ENCODE measurements at regions not wholly inside any gene's neighbourhood (a gene's known extent, or its start where the extent isn't known, plus 50 kb on each side); places are given as distances from the start of the nearest gene placed in this dataset.

DNA sequence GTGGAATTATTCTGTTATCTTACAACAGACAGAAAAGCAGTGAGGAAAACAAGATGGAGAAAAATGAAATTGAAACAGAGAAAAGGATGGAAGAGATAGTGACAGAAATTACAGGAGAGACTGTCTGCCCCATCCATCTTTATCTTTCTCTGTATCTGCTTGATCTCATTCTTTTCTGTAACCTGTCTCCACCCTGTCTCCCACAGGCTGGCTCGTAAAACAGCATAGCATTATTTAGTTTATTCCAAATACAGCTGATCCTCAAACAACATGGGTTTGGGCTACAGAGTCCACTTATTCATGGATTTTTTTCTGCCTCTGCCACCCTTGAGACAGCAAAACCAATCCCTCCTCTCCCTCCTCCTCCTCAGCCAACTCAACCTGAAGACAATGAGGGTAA is 482.3 kb upstream of the JARID2 start:
- Mint-ChIP-seq H3K9me3 (ENCODE audit: low read depth) (no peaks in the 10 kb centered on the region), H3K4me3 (ENCODE audit: low read depth) (no peak overlapping the region), H3K36me3 (ENCODE audit: insufficient read depth) (no peaks in the 10 kb centered on the region), H3K27ac (no peak overlapping the region), H3K27me3 (no peaks in the 10 kb centered on the region), H3K4me1 (ENCODE audit: low read depth) (peaks cover 8% of the 10 kb centered on the region)
- no peak for DNase-seq (ENCODE audit: low spot score, unreplicated experiment)
- TF ChIP-seq CTCF (IDR thresholded peaks at IDR 0.05; ENCODE audit: unreplicated experiment), result no peak

- Mint-ChIP-seq H3K27me3 (no peaks in the 10 kb centered on the region), H3K27ac (no peak overlapping the region), H3K36me3 (ENCODE audit: insufficient read depth) (no peaks in the 10 kb centered on the region), H3K4me1 (ENCODE audit: low read depth) (peaks cover 8% of the 10 kb centered on the region), H3K9me3 (ENCODE audit: low read depth) (no peaks in the 10 kb centered on the region), H3K4me3 (ENCODE audit: low read depth) (no peak overlapping the region)
- no peak for TF ChIP-seq CTCF (IDR thresholded peaks at IDR 0.05; ENCODE audit: unreplicated experiment)
- DNase-seq (ENCODE audit: low spot score, unreplicated experiment), result no peak
These were observed 480.8 kb upstream of the JARID2 start for GRCh38 chr6:14765106-14765505.

GRCh38 chr6:14765721-14766390 is 480.0 kb upstream of the JARID2 start:
- no peak for DNase-seq (ENCODE audit: low spot score, unreplicated experiment)
- Mint-ChIP-seq H3K27ac (no peak overlapping the region), H3K36me3 (ENCODE audit: insufficient read depth) (no peaks in the 10 kb centered on the region), H3K27me3 (no peaks in the 10 kb centered on the region), H3K4me3 (ENCODE audit: low read depth) (no peak overlapping the region), H3K9me3 (ENCODE audit: low read depth) (no peaks in the 10 kb centered on the region), H3K4me1 (ENCODE audit: low read depth) (peaks cover 8% of the 10 kb centered on the region)
- TF ChIP-seq CTCF (IDR thresholded peaks at IDR 0.05; ENCODE audit: unreplicated experiment), result no peak

GRCh38 chr6:14766391-14766994 is 479.4 kb upstream of the JARID2 start:
- Mint-ChIP-seq H3K27me3 (no peaks in the 10 kb centered on the region), H3K4me3 (ENCODE audit: low read depth) (no peak overlapping the region), H3K4me1 (ENCODE audit: low read depth) (peaks cover 8% of the 10 kb centered on the region), H3K9me3 (ENCODE audit: low read depth) (no peaks in the 10 kb centered on the region), H3K36me3 (ENCODE audit: insufficient read depth) (no peaks in the 10 kb centered on the region), H3K27ac (no peak overlapping the region)
- no peak for TF ChIP-seq CTCF (IDR thresholded peaks at IDR 0.05; ENCODE audit: unreplicated experiment)
- no peak for DNase-seq (ENCODE audit: low spot score, unreplicated experiment)

DNA sequence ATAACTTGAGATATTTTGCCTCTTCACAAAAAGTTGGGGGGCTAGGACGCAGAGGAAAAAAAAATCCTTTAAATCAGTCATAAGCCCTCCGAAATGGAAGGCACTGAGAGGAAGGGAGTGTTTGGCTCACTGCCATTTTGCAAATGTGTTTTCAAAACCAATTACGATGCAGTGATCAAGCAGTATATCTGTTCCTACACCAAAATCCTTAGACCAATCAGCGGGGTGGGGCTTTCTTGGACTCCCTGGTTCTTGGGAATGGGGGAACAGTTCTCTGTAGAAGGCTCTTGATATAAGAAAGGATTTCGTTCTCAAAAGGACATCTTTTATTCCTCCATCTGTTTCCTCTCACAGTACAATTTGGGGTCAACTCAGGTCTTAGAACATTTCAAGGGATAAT is 478.6 kb upstream of the JARID2 start:
- Mint-ChIP-seq H3K36me3 (ENCODE audit: insufficient read depth) (no peaks in the 10 kb centered on the region), H3K27me3 (no peaks in the 10 kb centered on the region), H3K9me3 (ENCODE audit: low read depth) (peaks cover 2% of the 10 kb centered on the region), H3K27ac (no peak overlapping the region), H3K4me3 (ENCODE audit: low read depth) (no peak overlapping the region), H3K4me1 (ENCODE audit: low read depth) (peaks cover 10% of the 10 kb centered on the region)
- no peak for TF ChIP-seq CTCF (IDR thresholded peaks at IDR 0.05; ENCODE audit: unreplicated experiment)
- no peak for DNase-seq (ENCODE audit: low spot score, unreplicated experiment)

Data from progenitor cell of endocrine pancreas (in vitro differentiated cells).